GM12874 (cell line): ENCODE measurements at regions not wholly inside any gene's neighbourhood (a gene's known extent, or its start where the extent isn't known, plus 50 kb on each side); places are given as distances from the start of the nearest gene placed in this dataset.

Source experiments
- CTCF ChIP-seq: IDR thresholded peaks from 2 replicates; pipeline ENCODE4 v1.5.1; 2011; ENCODE audit warnings: low read depth, mild to moderate bottlenecking, control low read depth, low read length, moderate library complexity; ENCODE audit not compliant: insufficient read depth

GRCh38 chr10:29694121-29694520, 59.4 kb upstream of the SVIL start:
- no peak for TF ChIP-seq CTCF

GRCh38 chr10:29692121-29692539, 57.4 kb upstream of the SVIL start:
- no peak for TF ChIP-seq CTCF

GRCh38 chr10:29691564-29692072, 56.8 kb upstream of the SVIL start:
- TF ChIP-seq CTCF: no peak

GRCh38 chr10:29689001-29689400, 54.2 kb upstream of the SVIL start:
- no peak for TF ChIP-seq CTCF

GRCh38 chr10:29688230-29688661, 53.5 kb upstream of the SVIL start:
- TF ChIP-seq CTCF: no peak

- TF ChIP-seq CTCF: no peak
Measured at GRCh38 chr10:29687421-29688164, 52.8 kb upstream of the SVIL start.

GRCh38 chr10:29685506-29685905, 50.7 kb upstream of the SVIL start:
- TF ChIP-seq CTCF: no peak
